ENCODE measurements at regions not wholly inside any gene's neighbourhood (a gene's known extent, or its start where the extent isn't known, plus 50 kb on each side); places are given as distances from the start of the nearest gene placed in this dataset.
"Not testable (repeated sequence)": the region's sequence is repeated elsewhere in the genome, so short reads cannot be mapped to it uniquely, and the experiment has no call there.

- no peak for DNase-seq
Observed at GRCh38 chr9:80796632-80797031, 892.7 kb downstream of the TLE1 start.

DNA sequence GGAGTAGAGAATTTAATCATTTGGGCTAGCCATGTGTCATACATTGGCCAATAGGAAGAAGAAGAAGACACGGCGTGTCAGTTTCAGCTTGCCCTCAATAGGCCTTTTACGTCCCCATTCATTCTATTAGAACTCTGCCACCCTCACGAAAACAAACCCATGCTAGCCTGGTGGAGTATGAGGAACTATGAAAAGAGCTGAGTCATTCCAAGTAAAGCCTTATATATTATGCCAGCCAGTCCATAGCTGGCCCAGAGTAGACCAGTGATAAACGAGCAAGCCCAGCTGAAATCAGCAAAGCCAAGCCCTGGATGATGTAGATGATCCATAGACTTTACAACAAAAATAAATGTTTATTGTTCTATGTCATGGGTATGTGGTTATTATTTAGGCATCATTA is 895.1 kb downstream of the TLE1 start:
- DNase-seq, result no peak

GRCh38 chr9:80793706-80794105 is 895.6 kb downstream of the TLE1 start:
- no peak for DNase-seq

- no peak for DNase-seq
Observed at GRCh38 chr9:80792726-80793125, 896.6 kb downstream of the TLE1 start.

GRCh38 chr9:80791836-80792235 is 897.5 kb downstream of the TLE1 start:
- DNase-seq, result no peak

- DNase-seq, result no peak
Observed at GRCh38 chr9:80790764-80791163, 898.6 kb downstream of the TLE1 start.

DNA sequence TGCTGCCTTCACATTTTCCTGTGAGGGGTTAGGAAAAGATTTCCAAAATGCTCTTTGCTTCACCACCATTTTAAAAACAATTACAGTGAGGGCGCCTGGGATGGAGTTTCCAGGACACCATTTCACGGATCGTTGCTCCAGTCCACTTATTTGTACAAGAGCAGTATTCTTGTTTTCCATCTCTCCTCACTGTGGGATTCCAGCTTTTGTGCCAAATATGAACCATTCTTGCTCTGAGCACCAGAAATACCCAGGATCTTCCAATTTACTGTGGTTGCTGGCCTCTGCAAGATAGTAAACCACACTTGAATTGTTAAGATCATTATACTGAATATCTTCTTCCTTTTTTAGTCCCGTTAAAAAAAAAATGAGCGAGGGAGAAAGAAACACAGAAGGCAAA is 899.5 kb downstream of the TLE1 start:
- no peak for DNase-seq

- no peak for DNase-seq
Observed at GRCh38 chr9:80787636-80788035, 901.7 kb downstream of the TLE1 start.

- DNase-seq, result no peak
Observed at GRCh38 chr9:80784647-80785046, 904.7 kb downstream of the TLE1 start.

DNA sequence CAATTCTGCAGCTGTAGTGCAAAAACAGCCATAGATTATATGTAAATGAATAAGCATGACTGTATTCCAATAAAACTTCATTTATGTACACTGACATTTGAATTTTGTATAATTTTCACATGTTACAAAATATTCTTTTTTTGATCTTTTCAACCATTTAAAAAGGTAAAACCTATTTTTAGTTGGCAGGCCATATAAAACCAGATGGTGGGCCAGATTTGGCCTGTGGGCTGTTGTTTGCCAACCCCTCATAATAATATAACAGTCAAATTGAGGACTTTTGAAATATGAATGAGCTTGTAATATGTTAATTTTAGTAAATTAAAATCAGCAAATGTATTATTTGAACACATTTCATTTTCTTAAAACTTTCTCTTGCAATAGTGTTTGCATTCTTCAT is 913.4 kb downstream of the TLE1 start:
- no peak for DNase-seq

GRCh38 chr9:80775530-80775929 is 913.8 kb downstream of the TLE1 start:
- no peak for DNase-seq

DNA sequence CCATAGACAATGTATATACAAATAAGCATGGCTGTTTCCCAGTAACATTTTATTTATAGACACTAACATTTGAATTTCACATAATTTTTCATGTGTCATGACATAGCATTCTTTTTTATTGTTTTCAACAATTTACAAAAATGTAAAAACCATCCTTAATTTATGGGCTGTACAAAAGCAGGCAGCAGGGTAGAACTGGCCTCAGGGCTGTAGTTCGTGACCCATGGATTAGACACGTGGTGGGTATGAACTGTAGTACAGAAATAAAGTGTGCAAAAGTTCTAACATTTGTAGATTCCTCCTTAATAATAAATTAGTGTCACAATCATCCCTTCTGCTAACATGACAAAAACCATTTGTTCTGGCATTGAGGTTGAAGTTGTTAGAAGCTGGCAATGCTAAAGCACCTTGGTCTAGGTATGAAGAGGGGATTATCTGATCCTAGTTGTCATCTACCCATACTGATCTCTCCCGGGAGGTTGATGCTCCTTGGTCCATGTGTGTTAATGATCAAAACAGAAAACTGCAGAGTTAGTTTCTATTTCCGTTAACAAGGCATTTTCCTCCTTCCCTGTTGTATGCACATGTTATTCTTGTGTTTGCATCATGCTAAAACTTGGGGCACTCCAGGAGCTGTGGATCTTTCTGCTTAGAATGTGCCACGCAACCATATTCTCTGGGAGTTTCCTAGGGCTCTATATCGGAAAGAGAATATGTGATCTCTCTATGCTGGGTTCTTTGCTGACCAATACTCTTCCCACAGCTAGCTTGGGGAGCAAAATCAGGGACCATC is 917.6 kb downstream of the TLE1 start:
- no peak for DNase-seq

- no peak for DNase-seq
Observed at GRCh38 chr9:80763536-80763935, 925.8 kb downstream of the TLE1 start.

- no peak for DNase-seq
Observed at GRCh38 chr9:80755586-80755985, 933.8 kb downstream of the TLE1 start.

GRCh38 chr9:80747056-80747455 is 942.3 kb downstream of the TLE1 start:
- DNase-seq, result not testable (repeated sequence)

- no peak for DNase-seq
Observed at GRCh38 chr9:80732506-80732905, 956.8 kb downstream of the TLE1 start.

- DNase-seq, result no peak
Observed at GRCh38 chr9:80720579-80720978, 968.8 kb downstream of the TLE1 start.

DNA sequence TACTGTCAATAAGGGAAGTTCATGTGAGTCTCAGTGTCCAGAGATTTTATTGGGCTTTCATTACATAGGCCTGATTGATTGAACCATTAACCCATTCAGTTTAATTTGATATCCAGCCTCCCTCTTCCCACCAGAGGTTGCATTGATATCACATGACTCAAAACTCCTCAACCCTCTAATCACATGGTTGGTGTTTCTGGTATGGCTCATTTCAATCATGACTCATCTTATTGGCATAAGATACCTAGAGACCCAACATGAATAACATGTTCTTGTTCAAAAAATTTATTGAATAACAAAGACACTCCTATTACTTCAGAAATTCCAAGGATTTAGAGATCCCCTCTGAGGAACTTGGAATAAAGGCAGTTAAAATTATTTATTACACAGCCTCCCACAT is 982.2 kb downstream of the TLE1 start:
- no peak for DNase-seq

GRCh38 chr9:80701061-80701460 is 988.3 kb downstream of the TLE1 start:
- DNase-seq, result no peak

DNA sequence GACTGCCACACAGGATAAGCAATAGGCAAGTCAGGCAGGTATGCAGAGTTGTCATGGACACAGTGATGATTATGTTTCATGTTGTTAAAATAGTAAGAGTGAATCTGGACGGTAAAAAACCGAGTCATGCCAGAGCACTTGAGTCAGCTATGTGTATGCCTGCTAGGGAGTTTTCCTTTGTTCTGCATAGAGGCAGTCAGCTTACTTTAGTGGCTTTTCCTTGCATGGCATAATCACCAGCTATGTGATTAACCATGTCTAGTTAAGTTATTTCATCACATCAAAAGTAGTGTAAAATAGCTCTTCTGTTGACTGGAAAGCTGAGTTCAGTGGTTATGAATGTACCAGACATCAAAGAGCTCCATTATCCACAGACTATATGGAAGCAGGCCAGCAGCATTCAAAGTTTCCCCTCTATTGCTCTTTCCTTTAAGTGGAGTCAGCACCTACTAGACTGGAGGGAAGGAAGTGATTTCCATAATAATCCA is 989.8 kb downstream of the TLE1 start:
- DNase-seq, result no peak

DNA sequence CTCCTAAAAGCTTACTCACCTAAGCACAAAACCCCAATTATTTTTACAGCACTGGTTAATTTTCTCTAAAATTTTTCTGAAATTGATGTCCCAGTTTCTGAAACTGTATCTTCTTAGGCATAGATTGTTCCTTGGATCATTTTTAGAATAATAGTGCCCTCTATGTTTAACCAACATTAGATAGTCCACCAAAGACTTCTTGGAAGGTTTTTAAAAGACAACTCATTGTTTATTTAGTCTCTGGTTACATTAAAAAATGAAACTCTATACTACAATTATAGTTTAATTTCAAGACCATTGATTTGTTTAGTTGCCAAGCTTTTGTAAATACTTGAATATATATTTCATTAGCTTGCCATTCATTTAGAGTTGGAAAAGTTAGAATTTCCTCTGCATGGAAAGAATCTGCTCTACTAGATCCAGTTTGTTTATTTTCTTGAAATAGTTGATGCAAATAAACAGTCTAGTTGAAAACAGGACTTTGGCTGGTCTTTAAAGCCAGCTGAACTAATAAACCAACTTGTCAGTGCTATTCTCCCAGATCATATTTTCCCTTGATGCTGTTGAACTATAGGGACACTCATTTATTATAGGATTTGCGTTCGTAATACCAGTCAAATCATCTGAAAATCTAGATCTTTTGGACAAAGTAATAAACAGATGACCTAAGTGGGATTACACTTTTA is 990.5 kb downstream of the TLE1 start:
- no peak for DNase-seq

GRCh38 chr9:80692751-80693150 is 996.6 kb downstream of the TLE1 start:
- DNase-seq, result no peak

GRCh38 chr9:80691229-80691628 is 998.1 kb downstream of the TLE1 start:
- no peak for DNase-seq

GRCh38 chr9:80690349-80690939 is 998.9 kb downstream of the TLE1 start:
- no peak for DNase-seq
